ENCODE measurements at regions not wholly inside any gene's neighbourhood (a gene's known extent, or its start where the extent isn't known, plus 50 kb on each side); places are given as distances from the start of the nearest gene placed in this dataset.
"Not testable (repeated sequence)": the region's sequence is repeated elsewhere in the genome, so short reads cannot be mapped to it uniquely, and the experiment has no call there.

GRCh38 chr5:91446880-91447279, 63.8 kb upstream of the ARRDC3 start:
- not testable (repeated sequence) for TF ChIP-seq CTCF (IDR thresholded peaks at IDR 0.05; ENCODE audit: low read depth, low read length, poor library complexity, severe bottlenecking); EZH2phosphoT487 (IDR thresholded peaks at IDR 0.05; ENCODE audit: borderline replicate concordance, low read length)

All from DOHH2 (cell line).